Ovary (tissue), 3 donors: ENCODE measurements at regions not wholly inside any gene's neighbourhood (a gene's known extent, or its start where the extent isn't known, plus 50 kb on each side); places are given as distances from the start of the nearest gene placed in this dataset.

Source experiments
- CTCF ChIP-seq, 3 donors: fragments of 450-650 bp in 2 of 3; fragments of 200-600 bp in 1 of 3; IDR thresholded peaks; one replicate each; pipeline versions ENCODE4 v1.5.1 to v1.8.0; 2016 to 2022; ENCODE audit warnings: antibody characterized with exemption in 3 of 3, mild to moderate bottlenecking in 1 of 3
- POLR2A ChIP-seq: fragments of 450-650 bp; IDR thresholded peaks from one replicate; pipeline ENCODE4 v1.6.1; 2017; ENCODE audit warnings: antibody characterized with exemption, mild to moderate bottlenecking, moderate library complexity
- donor health status: DM: no; HTN: no; CAD: no.

- TF ChIP-seq CTCF (IDR thresholded peaks at IDR 0.05) (no peak), POLR2A (no peak)
Observed at GRCh38 chr6:71567562-71567961, 279.0 kb downstream of the OGFRL1 start.
